ENCODE measurements at regions not wholly inside any gene's neighbourhood (a gene's known extent, or its start where the extent isn't known, plus 50 kb on each side); places are given as distances from the start of the nearest gene placed in this dataset.

DNA sequence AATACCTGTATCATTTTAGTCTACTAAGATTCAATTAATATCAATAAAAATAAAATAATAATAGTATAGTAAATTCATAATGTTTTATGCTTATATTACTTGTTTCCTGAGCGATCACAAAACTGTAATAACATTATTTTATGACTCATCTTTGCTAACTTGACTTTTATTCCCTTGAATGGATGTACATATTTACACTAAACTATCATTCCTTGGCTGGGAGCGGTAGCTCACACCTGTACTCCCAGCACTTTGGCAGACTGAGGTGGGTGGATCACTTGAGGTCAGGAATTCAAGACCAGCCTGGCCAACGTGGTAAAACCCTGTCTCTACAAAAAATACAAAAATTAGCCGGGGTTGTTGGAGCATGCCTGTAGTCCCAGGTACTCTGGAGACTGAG is 104.0 kb upstream of the SLC34A2 start:
- no peak for TF ChIP-seq EZH2 (IDR thresholded peaks at IDR 0.05; ENCODE audit: borderline replicate concordance, low read depth, low read length, poor library complexity, severe bottlenecking)
- TF ChIP-seq, protein P1, sequence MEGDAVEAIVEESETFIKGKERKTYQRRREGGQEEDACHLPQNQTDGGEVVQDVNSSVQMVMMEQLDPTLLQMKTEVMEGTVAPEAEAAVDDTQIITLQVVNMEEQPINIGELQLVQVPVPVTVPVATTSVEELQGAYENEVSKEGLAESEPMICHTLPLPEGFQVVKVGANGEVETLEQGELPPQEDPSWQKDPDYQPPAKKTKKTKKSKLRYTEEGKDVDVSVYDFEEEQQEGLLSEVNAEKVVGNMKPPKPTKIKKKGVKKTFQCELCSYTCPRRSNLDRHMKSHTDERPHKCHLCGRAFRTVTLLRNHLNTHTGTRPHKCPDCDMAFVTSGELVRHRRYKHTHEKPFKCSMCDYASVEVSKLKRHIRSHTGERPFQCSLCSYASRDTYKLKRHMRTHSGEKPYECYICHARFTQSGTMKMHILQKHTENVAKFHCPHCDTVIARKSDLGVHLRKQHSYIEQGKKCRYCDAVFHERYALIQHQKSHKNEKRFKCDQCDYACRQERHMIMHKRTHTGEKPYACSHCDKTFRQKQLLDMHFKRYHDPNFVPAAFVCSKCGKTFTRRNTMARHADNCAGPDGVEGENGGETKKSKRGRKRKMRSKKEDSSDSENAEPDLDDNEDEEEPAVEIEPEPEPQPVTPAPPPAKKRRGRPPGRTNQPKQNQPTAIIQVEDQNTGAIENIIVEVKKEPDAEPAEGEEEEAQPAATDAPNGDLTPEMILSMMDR (conservative IDR thresholded peaks at IDR 0.05; ENCODE audit: low read depth, low read length), result no peak

Measured in A673 (cell line).